GM20000 (cell line): ENCODE measurements at regions not wholly inside any gene's neighbourhood (a gene's known extent, or its start where the extent isn't known, plus 50 kb on each side); places are given as distances from the start of the nearest gene placed in this dataset.

ENCODE experiments used
- DNase-seq: peaks from one replicate; pipeline ENCODE4 v3.0.0; 2012; ENCODE audit warnings: low spot score
- TF ChIP-seq, protein P1 (sequence below): IDR thresholded peaks from 2 replicates; pipeline ENCODE4 v1.5.1; 2012; ENCODE audit warnings: mild to moderate bottlenecking, control low read depth; ENCODE audit errors: extremely low read depth, missing control alignments

- TF ChIP-seq, protein P1, sequence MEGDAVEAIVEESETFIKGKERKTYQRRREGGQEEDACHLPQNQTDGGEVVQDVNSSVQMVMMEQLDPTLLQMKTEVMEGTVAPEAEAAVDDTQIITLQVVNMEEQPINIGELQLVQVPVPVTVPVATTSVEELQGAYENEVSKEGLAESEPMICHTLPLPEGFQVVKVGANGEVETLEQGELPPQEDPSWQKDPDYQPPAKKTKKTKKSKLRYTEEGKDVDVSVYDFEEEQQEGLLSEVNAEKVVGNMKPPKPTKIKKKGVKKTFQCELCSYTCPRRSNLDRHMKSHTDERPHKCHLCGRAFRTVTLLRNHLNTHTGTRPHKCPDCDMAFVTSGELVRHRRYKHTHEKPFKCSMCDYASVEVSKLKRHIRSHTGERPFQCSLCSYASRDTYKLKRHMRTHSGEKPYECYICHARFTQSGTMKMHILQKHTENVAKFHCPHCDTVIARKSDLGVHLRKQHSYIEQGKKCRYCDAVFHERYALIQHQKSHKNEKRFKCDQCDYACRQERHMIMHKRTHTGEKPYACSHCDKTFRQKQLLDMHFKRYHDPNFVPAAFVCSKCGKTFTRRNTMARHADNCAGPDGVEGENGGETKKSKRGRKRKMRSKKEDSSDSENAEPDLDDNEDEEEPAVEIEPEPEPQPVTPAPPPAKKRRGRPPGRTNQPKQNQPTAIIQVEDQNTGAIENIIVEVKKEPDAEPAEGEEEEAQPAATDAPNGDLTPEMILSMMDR, result no peak
- no peak for DNase-seq
These were observed 856.0 kb downstream of the GALR1 start for GRCh38 chr18:78105611-78106010.

DNA sequence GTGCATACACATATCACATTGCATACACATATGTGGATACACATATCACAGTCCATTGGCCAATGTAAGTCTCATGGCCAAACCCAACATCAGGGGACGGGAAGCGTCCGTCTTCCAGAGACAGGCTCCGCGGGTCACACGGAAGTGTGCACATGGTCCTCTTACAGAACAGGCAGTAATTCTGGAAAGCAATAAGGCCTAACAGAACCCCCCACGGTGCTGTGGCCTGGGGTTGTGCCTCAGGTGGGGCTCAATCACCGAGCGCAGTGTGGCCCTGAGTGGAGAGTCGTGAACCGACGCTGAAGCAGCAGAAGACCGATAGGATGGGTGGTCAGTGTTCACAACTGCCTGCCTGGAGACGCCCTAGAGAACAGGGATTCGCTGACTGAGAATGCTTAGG, 857.3 kb downstream of the GALR1 start:
- no peak for DNase-seq
- TF ChIP-seq, protein P1, result no peak

DNA sequence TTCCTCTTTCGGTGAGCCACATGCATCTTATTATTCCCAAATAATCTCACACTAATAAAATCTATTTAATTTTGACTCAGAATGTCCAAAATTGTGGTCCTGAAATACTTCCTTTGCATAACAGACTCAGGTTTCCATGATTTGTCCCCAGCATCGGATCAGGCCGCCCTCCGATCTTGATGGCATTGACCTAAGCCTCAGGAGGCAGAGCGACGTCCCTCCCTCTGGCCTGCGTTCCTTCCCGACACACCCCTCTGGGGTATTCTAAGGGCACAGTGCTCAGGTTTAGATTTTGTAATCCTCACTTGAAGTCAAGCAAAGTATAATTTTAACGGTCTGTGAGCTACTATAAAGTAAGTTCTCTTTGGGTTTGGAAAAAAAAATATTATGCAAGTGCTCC, 857.7 kb downstream of the GALR1 start:
- DNase-seq, result no peak
- TF ChIP-seq, protein P1, result no peak

DNA sequence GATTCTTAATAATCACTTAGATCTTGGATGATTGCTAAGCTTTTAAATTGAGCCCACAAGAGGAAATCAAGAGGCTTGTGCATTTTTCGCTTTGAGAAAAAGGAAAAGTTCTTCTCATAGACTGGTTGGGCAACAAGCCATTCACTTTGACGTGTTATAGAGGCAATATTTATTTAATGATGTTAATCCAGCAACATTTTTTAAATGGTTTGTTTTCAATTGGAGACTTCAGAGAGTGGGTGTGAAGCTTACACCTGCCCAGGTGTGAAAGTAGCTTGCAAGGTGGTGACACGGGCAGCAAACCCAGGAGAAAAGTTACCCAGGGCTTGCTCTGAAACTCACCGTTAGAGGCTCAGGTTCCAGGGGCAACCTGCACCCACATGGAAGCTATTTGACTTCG, 858.9 kb downstream of the GALR1 start:
- TF ChIP-seq, protein P1, result no peak
- DNase-seq, result no peak

- TF ChIP-seq, protein P1, result no peak
- no peak for DNase-seq
These were observed 863.7 kb downstream of the GALR1 start for GRCh38 chr18:78113136-78113939.

DNA sequence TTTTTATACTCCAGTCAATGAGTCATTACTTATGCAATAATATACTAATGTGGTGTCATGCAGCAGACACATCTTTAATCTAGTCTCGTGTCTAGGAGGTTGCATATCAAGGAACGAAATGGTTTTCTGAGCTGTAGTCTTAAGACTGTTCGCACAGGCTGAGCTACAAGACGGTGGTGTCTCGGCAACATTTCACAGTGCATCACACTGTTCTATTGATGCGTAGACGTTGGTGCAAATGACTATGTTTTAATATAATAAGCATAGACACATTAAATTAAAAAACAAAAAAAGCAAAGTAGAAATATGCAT, 864.2 kb downstream of the GALR1 start:
- no peak for DNase-seq
- TF ChIP-seq, protein P1, result no peak

DNA sequence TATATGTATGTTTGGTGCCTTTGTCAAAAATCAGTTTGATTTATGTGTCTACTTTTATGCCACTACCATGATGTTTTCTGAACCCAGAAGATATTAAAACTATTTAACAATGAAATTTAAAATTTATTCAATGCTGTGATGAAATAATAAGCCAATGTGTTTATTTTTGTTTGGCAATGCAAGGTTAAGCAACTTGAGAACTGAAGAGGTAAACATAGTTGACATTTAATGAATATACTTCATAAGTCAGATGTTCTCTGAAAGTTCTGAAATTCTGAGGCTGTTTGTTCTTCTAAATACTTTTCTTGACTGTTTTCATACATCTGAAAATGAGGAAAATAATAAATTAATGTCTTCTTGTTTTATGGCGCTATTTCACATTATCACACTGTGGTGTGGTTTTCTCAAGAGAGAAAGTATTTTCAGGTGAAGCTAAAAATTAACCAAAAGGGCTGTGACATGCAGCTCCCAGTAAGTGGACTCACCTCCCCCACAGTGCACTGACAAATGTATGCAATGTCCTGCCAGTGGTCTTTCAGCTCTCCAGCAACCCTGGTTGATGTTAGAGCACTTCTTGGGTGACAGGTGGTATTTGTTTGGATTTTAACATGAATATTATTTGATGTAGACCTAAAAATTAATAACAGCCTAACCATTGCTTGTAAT, 863.6 kb upstream of the SALL3 start:
- DNase-seq, result no peak
- TF ChIP-seq, protein P1, result no peak
